ENCODE measurements at regions not wholly inside any gene's neighbourhood (a gene's known extent, or its start where the extent isn't known, plus 50 kb on each side); places are given as distances from the start of the nearest gene placed in this dataset.
"Not testable (repeated sequence)": the region's sequence is repeated elsewhere in the genome, so short reads cannot be mapped to it uniquely, and the experiment has no call there.

DNA sequence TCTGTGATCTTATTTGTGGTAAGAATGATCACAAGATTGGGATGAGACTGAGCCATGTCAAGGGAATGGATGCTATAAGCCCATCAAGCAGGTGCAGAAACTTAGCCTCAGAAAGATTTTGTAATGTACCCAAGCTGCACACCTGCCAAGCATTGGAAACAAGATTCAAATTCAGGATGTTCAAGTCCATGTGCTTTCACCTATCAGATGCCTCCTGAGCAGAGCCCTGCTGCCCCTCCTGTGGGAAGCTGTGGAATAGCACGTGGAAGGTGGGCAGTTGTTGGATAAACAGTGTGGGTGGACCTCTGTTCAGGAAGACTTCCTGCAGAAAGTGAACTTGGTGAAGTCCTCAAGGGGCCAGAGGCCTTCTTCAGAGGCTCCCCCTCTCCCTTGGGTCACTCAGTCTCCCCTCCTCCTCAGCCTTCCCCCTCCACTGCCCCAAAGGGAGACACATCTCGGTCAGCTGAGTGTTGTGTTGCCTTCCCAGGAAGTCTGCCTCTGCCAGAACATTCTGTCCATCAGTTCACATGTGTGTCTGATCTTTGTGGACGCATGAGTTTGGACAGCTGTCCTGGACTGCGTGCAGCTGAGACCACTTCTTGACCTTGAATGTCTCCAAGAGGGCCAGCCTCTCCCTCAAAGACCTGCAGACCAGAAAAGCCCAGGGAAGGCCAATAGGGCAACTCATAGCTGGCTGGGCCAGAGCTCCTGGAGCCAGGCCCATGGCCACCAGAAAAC is 186.1 kb downstream of the INHBB start:
- no peak for DNase-seq (ENCODE audit: low read depth in 2 of 2)

DNA sequence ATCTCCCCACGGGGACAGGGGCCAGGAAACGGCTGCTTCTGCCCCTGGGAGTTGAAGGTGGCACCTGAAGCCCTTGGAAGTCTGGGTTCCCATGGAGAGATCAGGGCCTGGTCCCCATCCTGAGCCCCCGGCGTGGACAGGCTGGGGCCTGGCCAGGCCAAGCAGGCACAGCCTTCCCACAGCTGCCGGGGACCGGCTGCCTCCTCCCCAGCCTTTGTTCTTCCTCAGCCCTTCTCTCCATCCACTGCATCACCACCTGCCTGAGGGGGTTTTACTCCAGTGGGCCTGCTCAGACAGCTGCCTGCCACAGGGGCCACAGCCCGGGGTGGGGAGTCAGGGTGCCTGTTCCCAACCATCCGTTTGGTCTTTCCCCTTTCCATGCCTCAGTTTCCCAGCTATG is 187.7 kb downstream of the INHBB start:
- no peak for DNase-seq (ENCODE audit: low read depth in 2 of 2)

DNA sequence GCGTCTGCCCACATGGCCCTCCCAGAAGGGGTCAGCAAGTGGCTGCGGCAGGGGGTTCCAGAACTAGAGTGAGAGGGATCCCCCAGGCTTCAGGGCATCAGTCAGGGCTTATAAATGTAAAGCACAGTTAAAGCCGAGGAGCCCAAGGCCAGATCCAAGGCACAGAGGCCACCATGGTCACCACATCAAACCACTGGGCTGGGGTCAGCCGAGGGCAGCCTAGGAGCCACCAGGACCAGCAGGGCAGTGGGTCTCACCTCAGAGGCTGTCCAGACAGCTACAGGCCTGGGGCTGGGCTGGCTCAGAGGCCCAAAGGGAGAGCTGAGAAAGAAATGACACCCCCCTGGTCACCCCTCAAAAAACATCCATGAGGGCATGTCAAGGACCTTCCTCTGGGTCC is 188.5 kb downstream of the INHBB start:
- DNase-seq (ENCODE audit: low read depth in 2 of 2), result no peak

- no peak for DNase-seq (ENCODE audit: low read depth in 2 of 2)
Observed at GRCh38 chr2:120535081-120535480, 189.1 kb downstream of the INHBB start.

- DNase-seq (ENCODE audit: low read depth in 2 of 2), result no peak
Observed at GRCh38 chr2:120536141-120536540, 190.2 kb downstream of the INHBB start.

DNA sequence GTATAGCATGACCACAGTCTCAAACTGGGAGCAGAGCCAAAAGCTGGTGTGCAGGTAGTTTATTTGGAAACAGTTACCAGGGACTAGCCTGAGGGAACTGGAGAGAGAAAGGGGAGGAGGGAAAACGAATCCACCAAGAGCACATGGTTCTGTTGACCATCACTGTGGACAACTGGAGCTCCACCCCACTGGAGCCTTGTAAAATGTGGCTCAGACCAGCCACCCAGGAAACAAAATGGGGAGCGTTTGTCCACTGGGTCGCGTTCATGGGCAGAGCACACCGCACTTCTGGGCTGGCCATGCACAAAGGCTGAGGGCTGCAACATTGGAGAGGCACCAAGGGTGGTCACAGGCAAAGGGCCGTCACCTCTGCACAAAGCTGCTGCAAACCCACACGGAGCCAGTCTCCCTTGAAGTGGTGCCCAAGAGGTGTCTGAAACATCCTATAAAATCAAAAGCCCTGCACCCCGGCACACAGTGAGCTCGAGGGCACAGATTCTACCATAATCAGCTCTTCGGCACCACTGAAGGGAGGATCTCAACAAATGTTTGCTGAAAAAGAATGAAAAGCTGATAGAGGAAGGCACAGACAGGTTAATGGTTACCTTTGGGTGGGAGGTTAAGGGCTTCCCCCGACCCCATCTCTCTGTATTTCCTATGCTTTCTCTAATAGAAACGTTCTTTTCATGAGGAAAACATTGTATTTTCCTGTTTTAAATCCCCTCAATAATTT is 192.9 kb downstream of the INHBB start:
- DNase-seq (ENCODE audit: low read depth in 2 of 2), result no peak

GRCh38 chr2:120539424-120539936 is 193.5 kb downstream of the INHBB start:
- DNase-seq (ENCODE audit: low read depth in 2 of 2), result no peak

GRCh38 chr2:120539937-120540718 is 194.2 kb downstream of the INHBB start:
- DNase-seq (ENCODE audit: low read depth in 2 of 2), result no peak

DNA sequence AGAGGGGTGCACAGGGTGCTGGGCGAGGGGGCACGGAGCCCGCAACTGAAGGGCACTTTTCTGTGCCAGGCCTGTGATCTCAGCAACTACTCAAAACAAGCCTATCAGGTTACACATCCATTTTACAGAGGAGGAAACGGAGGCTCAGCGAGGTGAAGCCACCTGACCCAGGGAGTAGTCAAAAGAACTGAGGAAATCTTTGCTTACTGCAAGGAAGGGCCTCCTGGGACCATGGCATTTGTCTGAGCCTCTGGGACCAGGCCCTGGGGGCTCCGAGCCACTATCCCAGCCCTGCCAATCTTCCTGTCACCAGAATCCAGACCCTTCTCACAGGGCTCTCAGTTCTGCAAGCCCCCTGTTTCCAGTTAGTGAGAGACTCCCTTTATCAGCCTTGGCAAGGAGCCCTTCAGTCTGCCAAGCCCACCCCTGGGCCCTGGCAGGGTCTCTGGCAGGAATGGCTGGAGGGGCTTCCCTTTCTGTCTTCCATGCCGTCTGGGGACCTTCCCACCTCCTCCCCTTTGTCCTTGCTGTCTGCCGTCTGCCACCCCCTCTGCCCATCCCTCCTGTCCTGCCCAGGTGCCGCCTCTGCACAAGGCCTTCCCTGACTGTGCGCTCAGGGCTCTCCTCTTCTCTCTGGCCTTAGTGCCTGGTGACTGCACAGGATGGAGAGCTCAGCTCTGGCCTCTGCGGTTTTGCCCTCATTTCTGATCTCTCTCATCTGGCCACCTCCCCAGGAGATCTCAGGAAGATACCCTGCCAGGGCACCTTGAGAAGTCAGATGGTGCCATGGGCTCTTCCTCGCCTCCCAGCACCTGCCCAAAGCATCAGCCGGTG is 194.7 kb upstream of the GLI2 start:
- no peak for DNase-seq (ENCODE audit: low read depth in 2 of 2)

- DNase-seq (ENCODE audit: low read depth in 2 of 2), result no peak
Observed at GRCh38 chr2:120541553-120541932, 194.1 kb upstream of the GLI2 start.

- no peak for DNase-seq (ENCODE audit: low read depth in 2 of 2)
Observed at GRCh38 chr2:120541972-120542670, 193.5 kb upstream of the GLI2 start.

GRCh38 chr2:120542911-120543527 is 192.6 kb upstream of the GLI2 start:
- DNase-seq (ENCODE audit: low read depth in 2 of 2), result no peak

- DNase-seq (ENCODE audit: low read depth in 2 of 2), result no peak
Observed at GRCh38 chr2:120543899-120544298, 191.8 kb upstream of the GLI2 start.

DNA sequence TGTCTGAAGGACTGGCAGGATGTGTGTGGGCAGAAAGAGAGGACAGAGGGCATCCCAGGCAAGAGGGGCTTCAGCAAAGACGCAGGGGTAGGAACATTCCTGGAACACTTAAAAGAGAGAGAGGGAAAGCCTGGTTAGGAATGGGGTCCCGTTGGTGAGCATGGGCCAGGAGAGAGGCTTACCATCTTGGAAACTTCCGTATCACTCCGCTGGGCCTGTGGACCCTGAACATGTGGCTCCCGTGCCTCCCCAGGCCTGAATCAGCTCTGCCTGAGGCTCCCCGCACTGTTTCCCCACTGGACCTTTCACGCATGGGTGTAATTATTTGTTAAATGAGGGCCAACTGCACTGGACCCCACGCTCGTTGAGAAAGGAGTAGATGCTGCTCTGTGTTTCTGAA is 191.1 kb upstream of the GLI2 start:
- DNase-seq (ENCODE audit: low read depth in 2 of 2), result no peak

GRCh38 chr2:120545007-120545406 is 190.7 kb upstream of the GLI2 start:
- not testable (repeated sequence) for DNase-seq (ENCODE audit: low read depth in 2 of 2)

GRCh38 chr2:120545521-120546047 is 190.1 kb upstream of the GLI2 start:
- DNase-seq (ENCODE audit: low read depth in 2 of 2), result no peak

DNA sequence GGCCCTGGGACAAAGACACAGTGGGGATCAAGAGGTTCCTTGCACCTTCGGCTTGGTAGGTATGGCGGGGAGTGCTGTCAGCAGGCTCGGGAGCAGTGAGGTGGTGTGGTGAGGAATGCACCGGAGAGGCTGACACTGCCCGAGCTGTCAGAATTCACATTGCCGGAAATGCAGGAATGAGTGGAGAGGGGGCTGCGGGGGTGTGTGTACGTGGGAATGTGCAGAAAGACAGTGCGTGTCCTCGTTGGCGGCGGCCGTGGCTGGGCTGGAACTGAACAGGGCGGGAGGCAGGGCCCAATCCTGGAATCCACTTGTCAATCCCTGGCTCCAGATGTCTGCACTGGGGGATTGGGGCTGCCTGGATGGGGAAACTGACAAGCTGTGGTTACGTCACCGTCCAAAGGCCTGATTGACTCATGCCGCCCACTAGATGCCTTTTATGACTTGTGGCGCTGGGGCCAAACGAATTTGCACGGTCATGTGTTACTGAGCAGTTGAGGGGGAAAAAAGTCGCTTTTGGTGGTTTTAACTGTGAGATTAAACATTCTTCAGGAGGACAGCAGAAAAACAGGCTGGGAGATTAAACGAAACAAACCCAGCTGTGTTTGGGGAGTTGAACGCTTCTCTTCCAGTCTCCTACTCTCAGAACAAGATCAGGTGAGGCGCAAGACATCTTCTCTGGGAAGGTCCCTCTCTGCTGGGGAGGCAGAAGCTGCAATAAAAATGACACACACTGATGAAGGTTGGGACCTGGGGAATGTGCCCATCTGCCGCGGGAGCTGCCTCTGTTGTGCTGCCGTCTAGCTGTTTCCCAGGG is 189.4 kb upstream of the GLI2 start:
- DNase-seq (ENCODE audit: low read depth in 2 of 2), result no peak

- DNase-seq (ENCODE audit: low read depth in 2 of 2), result no peak
Observed at GRCh38 chr2:120546865-120547390, 188.7 kb upstream of the GLI2 start.

GRCh38 chr2:120547662-120548061 is 188.0 kb upstream of the GLI2 start:
- no peak for DNase-seq (ENCODE audit: low read depth in 2 of 2)
